MM.1S (cell line): ENCODE measurements at regions not wholly inside any gene's neighbourhood (a gene's known extent, or its start where the extent isn't known, plus 50 kb on each side); places are given as distances from the start of the nearest gene placed in this dataset.
"Not testable (repeated sequence)": the region's sequence is repeated elsewhere in the genome, so short reads cannot be mapped to it uniquely, and the experiment has no call there.

Experiments
- DNase-seq: peaks from one replicate; pipeline ENCODE4 v3.0.0-alpha.2; 2015
- H2AFZ ChIP-seq: fragments of 300-600 bp; sonication (generic); 2 replicates; pipeline ENCODE4 v1.6.0; 2016; ENCODE audit warnings: antibody characterized with exemption, low read length
- H3F3A ChIP-seq: fragments of 300-600 bp; sonication (generic); 2 replicates; pipeline ENCODE4 v1.6.1; 2016; ENCODE audit warnings: mild to moderate bottlenecking, antibody characterized with exemption, low read length, moderate library complexity, mixed read lengths; ENCODE audit not compliant: insufficient read depth
- H3K27ac ChIP-seq: fragments of 300-600 bp; sonication (generic); 2 replicates; pipeline ENCODE4 v1.5.1; 2016; ENCODE audit warnings: mild to moderate bottlenecking, low read length
- H3K27me3 ChIP-seq: fragments of 300-600 bp; sonication (generic); replicated peaks from 2 replicates; pipeline ENCODE4 v1.6.0; 2016; ENCODE audit warnings: low read length; ENCODE audit not compliant: insufficient read depth
- H3K36me3 ChIP-seq: fragments of 300-600 bp; sonication (generic); replicated peaks from 2 replicates; pipeline ENCODE4 v1.6.1; 2016; ENCODE audit warnings: mild to moderate bottlenecking, low read length, mixed read lengths; ENCODE audit not compliant: insufficient read depth
- H3K4me1 ChIP-seq: fragments of 300-600 bp; sonication (generic); 2 replicates; pipeline ENCODE4 v1.6.1; 2016; ENCODE audit warnings: low read length, mixed read lengths
- H3K4me2 ChIP-seq: fragments of 300-600 bp; sonication (generic); 2 replicates; pipeline ENCODE4 v1.6.0; 2016; ENCODE audit warnings: low read depth, low read length
- H3K4me3 ChIP-seq: fragments of 300-600 bp; sonication (generic); 2 replicates; pipeline ENCODE4 v1.5.1; 2016; ENCODE audit warnings: low read length, mixed read lengths
- H3K79me2 ChIP-seq: fragments of 300-600 bp; sonication (generic); 2 replicates; pipeline ENCODE4 v1.6.1; 2016; ENCODE audit warnings: mixed run types, low read length, mixed read lengths
- H3K9ac ChIP-seq: fragments of 300-600 bp; sonication (generic); 2 replicates; pipeline ENCODE4 v1.6.1; 2016; ENCODE audit warnings: low read length, mixed read lengths
- H3K9me2 ChIP-seq: fragments of 300-600 bp; sonication (generic); replicated peaks from 2 replicates; pipeline ENCODE4 v1.6.1; 2016; ENCODE audit warnings: mild to moderate bottlenecking, low read length, mixed read lengths; ENCODE audit not compliant: insufficient read depth
- H3K9me3 ChIP-seq: fragments of 300-600 bp; sonication (generic); replicated peaks from 2 replicates; pipeline ENCODE4 v1.6.1; 2016; ENCODE audit warnings: mild to moderate bottlenecking, low read length, mixed read lengths; ENCODE audit not compliant: insufficient read depth
- H4K20me1 ChIP-seq: fragments of 300-600 bp; sonication (generic); 2 replicates; pipeline ENCODE4 v1.6.1; 2016; ENCODE audit warnings: mild to moderate bottlenecking, low read length, moderate library complexity, mixed read lengths; ENCODE audit not compliant: insufficient read depth
- CTCF ChIP-seq: fragments of 300-600 bp; sonication (generic); IDR thresholded peaks from 2 replicates; pipeline ENCODE4 v1.5.1; 2016; ENCODE audit warnings: antibody characterized with exemption, low read length, mixed read lengths
- EZH2 ChIP-seq: fragments of 300-600 bp; sonication (generic); optimal IDR thresholded peaks from 2 replicates; pipeline ENCODE3; 2017; ENCODE audit warnings: low read depth, mild to moderate bottlenecking, antibody characterized with exemption, low read length, mixed read lengths
- EZH2phosphoT487 ChIP-seq: fragments of 300-600 bp; sonication (generic); IDR thresholded peaks from 2 replicates; pipeline ENCODE4 v1.6.1; 2018; ENCODE audit warnings: antibody characterized with exemption, low read length

GRCh38 chr12:84384384-84384783, 528.2 kb downstream of the SLC6A15 start:
- Histone ChIP-seq H3K4me3 (no peak overlapping the region), H3K9ac (no peak overlapping the region), H3K79me2 (no peaks in the 10 kb centered on the region), H3K36me3 (no peaks in the 10 kb centered on the region), H3K27ac (no peak overlapping the region), H3K4me2 (no peak overlapping the region), H4K20me1 (no peaks in the 10 kb centered on the region), H2AFZ (no peak overlapping the region), H3K9me3 (no peaks in the 10 kb centered on the region), H3F3A (no peaks in the 10 kb centered on the region), H3K27me3 (no peaks in the 10 kb centered on the region), H3K9me2 (no peaks in the 10 kb centered on the region), H3K4me1 (no peaks in the 10 kb centered on the region)
- no peak for TF ChIP-seq EZH2phosphoT487
- no peak for TF ChIP-seq CTCF
- TF ChIP-seq EZH2, result no peak
- DNase-seq, result no peak

GRCh38 chr12:84382486-84382885, 530.1 kb downstream of the SLC6A15 start:
- H3K9me3 ChIP-seq, H3K27ac ChIP-seq, H3K4me1 ChIP-seq, H3F3A ChIP-seq, H3K79me2 ChIP-seq, H3K9ac ChIP-seq, H4K20me1 ChIP-seq, H3K27me3 ChIP-seq, H2AFZ ChIP-seq, DNase-seq, H3K36me3 ChIP-seq, H3K9me2 ChIP-seq, H3K4me2 ChIP-seq, H3K4me3 ChIP-seq: not testable (repeated sequence)

DNA sequence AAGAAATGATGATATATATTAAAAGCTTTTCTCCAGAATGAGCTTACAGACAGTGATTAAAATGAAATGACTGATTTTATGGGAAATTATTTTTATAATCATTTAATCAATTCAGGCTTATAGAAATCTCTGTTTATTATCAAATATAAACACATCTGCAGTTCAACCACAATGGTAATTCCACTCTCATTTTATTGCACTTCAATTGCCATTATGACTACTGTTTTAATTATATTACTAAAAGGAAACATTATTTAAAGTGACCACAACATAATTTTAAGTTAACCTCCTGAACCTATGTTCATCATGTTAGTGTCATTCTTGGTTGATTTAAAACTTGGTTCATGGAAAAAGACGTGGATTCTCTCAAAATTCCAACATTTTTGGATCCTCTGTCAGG, 536.3 kb downstream of the SLC6A15 start:
- no peaks in the 10 kb centered on the region for H3K4me1 ChIP-seq
- H3K9ac ChIP-seq, result no peak overlapping the region
- H4K20me1 ChIP-seq, result no peaks in the 10 kb centered on the region
- no peaks in the 10 kb centered on the region for H3F3A ChIP-seq
- no peak overlapping the region for H2AFZ ChIP-seq
- no peaks in the 10 kb centered on the region for H3K9me2 ChIP-seq
- H3K27ac ChIP-seq, result no peak overlapping the region
- no peaks in the 10 kb centered on the region for H3K36me3 ChIP-seq
- no peaks in the 10 kb centered on the region for H3K27me3 ChIP-seq
- no peaks in the 10 kb centered on the region for H3K79me2 ChIP-seq
- H3K9me3 ChIP-seq, result no peaks in the 10 kb centered on the region
- DNase-seq, result no peak
- H3K4me2 ChIP-seq, result no peak overlapping the region
- TF ChIP-seq CTCF (no peak), EZH2 (no peak), EZH2phosphoT487 (no peak)
- H3K4me3 ChIP-seq, result no peak overlapping the region

GRCh38 chr12:84375449-84376170, 537.0 kb downstream of the SLC6A15 start:
- Histone ChIP-seq H3K4me3 (no peak overlapping the region), H4K20me1 (no peaks in the 10 kb centered on the region), H3K9me2 (no peaks in the 10 kb centered on the region), H3K9ac (no peak overlapping the region), H3K4me2 (no peak overlapping the region), H3K4me1 (no peaks in the 10 kb centered on the region), H3K27me3 (no peaks in the 10 kb centered on the region), H3K36me3 (no peaks in the 10 kb centered on the region), H3K79me2 (no peaks in the 10 kb centered on the region), H2AFZ (no peak overlapping the region), H3K27ac (no peak overlapping the region), H3F3A (no peaks in the 10 kb centered on the region), H3K9me3 (no peaks in the 10 kb centered on the region)
- TF ChIP-seq EZH2phosphoT487, result no peak
- TF ChIP-seq CTCF, result no peak
- no peak for TF ChIP-seq EZH2
- no peak for DNase-seq
